ENCODE measurements at regions not wholly inside any gene's neighbourhood (a gene's known extent, or its start where the extent isn't known, plus 50 kb on each side); places are given as distances from the start of the nearest gene placed in this dataset.

DNA sequence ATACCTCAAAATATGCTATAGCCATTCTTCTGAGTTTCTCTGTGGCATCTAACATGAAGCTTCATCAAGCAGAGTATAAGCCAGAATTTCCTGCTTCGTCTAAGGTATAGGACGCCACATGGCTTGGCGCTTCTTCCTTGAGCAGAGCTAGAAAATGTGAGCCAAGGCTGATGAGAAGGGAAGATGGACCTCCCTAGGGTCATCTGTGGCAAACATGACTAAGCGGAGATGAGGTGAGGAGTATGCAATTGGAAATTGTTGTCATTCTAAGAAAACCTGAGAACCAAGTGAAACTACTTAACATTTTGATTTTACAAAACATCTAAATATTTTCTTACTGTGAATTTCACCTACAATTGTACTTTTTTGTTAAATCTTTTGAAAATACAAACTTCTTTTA is 466.5 kb downstream of the PSAT1 start:
- DNase-seq = no peak

DNA sequence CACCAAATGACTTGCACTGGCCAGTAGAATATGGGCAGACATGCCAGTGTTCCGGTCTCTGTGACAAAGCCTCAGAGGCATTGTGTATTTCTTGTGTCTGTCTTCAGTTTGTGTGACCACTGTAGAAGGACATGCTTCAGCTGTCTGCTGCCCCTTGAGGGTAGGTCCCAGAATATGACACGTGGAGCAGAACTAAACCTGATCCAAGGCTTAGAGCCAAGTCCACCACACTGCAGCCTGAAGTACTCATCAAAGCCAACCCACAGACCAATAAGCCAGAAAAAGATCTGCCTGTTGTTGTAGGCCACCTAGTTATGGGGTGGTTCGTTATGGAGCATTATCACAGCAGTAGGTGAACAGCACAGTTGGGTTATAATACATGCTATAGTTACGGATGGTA is 468.9 kb downstream of the PSAT1 start:
- no peak for DNase-seq

DNA sequence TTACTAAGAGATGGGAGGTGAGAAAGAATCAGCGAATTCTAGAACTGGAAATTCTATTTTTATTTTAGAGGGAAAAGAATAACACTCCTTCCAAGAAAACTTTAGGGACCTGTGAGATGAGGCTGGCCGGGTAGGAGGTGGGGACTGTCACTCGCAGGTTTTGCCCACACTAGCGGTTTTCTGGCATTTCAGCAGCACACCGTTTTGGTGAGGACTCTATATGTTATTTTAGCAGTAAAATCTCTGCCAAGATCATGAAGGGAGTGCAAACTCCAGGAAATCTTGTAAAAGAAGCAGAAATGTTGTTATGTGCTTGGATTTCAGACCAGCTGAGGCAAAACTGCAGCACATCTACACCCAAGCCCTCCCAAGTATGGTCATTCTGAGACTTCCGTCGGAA is 470.6 kb downstream of the PSAT1 start:
- DNase-seq = no peak

DNA sequence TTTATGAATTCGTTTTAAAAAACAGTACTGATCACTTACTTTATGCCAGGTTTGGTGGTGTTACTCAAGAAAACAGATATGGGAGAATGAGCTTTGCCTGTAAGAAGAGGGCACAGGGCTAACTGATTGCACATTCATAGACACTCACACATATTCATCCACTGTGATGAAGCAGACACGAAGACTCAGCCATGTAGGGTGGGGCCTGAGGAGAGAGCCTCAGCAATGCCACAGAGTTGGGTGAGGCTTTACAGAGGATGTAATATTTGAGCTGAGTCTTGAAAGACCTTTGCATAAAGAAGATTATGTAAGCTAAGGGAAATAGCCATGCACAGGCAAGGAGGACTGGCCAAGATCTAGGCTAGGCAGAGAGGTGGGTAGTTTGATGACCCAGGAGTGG is 472.8 kb downstream of the PSAT1 start:
- no peak for DNase-seq

GRCh38 chr9:78775211-78775610 is 478.3 kb downstream of the PSAT1 start:
- DNase-seq = no peak

DNA sequence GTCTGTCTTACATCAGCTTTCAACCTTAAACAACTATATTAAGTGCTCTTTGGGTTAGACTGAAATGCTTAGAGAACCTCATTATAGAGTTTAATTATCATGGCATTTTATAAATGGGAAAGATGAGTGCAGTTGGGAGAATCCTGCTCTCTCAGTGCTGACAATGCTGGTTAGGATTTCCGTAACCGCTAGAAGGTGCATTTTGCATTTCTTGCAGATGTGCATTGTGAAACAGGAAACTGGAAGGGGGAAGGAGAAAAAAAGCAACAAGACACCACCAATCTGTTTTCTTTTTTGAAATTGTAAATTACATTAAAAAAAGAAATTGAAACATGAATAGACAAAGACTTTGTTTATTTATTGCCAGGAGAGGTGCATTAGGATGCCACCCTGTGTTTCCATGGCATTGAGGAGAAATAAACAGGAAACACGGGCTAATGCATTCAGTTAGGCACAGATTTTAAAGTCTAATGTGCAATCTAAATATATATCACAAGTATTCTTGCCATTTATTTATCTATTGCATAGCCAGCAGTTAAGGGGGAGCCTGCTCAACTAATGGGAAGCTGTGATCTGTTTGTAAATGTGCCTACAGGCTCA is 478.9 kb downstream of the PSAT1 start:
- DNase-seq = no peak

- no peak for DNase-seq
Observed at GRCh38 chr9:78777747-78778146, 480.8 kb downstream of the PSAT1 start.

- no peak for DNase-seq
Observed at GRCh38 chr9:78778318-78778717, 481.4 kb downstream of the PSAT1 start.

- no peak for DNase-seq
Observed at GRCh38 chr9:78778861-78779374, 482.0 kb downstream of the PSAT1 start.

GRCh38 chr9:78781681-78782080 is 484.8 kb downstream of the PSAT1 start:
- DNase-seq = no peak

DNA sequence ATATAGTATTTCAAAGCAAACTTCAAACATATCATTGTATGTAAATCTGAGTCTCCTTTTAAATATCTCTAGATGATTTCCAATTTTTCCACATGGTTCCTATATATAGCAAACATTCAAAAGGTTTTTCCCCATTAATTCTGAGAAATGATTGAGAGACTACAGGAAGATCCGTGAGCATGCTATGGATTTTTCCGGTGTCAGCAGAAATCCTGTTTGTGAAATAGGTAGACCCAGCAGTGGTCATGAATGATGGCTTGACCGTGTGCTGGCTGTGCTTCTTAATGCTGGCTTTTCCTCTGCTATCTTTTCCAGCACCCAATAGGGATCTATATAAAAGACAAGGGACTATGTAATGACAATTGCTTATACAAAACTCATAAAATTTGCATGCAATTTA is 485.3 kb downstream of the PSAT1 start:
- DNase-seq = no peak

- no peak for DNase-seq
Observed at GRCh38 chr9:78782858-78783257, 485.9 kb downstream of the PSAT1 start.

- no peak for DNase-seq
Observed at GRCh38 chr9:78783743-78784142, 486.8 kb downstream of the PSAT1 start.

- DNase-seq = no peak
Observed at GRCh38 chr9:78786794-78787193, 489.9 kb downstream of the PSAT1 start.

- no peak for DNase-seq
Observed at GRCh38 chr9:78788101-78788500, 491.2 kb downstream of the PSAT1 start.

- no peak for DNase-seq
Observed at GRCh38 chr9:78791779-78792178, 494.9 kb downstream of the PSAT1 start.

DNA sequence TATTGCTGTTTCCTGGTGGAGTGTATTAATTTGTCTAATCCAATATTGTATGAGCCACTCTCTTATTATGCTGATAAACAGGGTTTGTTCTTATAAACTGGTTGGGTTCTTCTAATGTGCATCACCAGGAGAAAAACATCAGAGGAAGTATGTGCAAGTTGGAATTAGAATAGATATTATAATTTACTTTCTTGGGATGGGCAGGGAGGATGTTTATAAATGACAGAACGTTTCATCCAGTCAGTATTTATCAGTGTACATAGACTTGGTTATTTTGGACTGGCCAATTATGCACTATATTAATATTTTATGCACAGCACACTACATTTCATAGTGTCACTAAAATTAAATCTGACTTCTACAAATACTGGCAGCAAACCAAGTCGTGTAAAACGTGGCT is 495.8 kb downstream of the PSAT1 start:
- DNase-seq = no peak

GRCh38 chr9:78805771-78806170 is 508.8 kb downstream of the PSAT1 start:
- DNase-seq = no peak

DNA sequence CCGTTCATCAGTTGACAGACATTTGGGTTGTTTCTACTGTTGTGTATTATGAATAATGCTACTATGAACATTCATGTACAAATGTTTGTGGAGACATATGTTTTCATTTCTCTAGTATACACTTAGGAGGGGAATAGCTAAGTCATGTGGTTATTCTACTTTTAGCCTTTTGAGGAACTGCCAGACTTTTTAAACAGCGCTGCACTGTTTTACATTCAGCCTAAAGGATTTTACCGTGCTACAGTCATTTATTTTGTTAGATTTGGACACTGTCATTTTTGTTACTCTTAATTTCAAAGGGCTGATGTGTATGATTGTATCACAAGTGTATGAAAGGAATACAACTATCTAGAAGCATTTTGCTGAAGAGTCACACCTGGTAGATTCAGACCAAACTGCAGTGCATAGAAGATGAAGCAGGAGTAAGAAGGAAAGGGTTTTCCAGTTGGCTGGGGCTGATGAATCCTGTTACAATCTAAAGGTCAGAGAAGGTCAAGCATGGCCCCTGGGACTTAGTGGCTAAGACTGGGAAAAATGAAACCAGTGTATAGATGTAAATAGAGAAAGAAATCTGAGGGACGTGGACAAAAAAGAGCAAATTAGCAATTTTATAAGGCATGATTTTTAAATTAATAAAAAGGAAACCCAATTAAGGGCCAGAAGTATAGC is 509.7 kb downstream of the PSAT1 start:
- no peak for DNase-seq

- DNase-seq = no peak
Observed at GRCh38 chr9:78807286-78807685, 510.4 kb downstream of the PSAT1 start.

GRCh38 chr9:78808048-78808447 is 511.1 kb downstream of the PSAT1 start:
- DNase-seq = no peak

DNA sequence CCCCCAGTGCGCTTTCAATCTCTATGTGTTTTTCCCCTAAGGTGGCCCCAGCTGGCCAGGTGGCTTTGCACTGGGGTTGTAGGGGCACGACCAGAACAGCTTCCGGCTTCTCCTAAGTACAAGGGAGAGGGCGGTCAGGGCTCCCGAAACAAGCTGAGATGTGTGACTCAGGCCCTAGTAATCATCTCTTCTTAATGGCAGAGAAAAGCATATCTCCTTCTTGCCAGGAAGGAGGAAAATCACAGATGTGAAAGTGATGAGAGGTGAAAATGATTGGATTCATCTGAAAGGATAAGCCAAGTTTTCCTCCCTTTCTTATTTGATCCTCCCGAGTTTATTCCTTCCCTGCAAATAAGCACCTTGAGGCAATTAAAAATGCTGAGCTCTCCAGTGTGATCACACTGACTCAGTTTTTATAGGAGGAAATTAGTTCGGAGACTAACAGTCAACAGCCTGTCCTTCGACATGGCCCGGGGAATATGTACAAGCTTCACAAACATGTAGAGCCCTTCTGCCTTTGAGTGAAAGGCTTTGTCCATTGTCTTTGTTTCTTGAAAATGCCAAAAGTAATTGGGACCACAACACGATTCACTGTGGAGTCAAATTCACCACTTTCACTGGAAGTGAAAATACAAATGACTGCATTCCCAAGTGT is 514.8 kb downstream of the PSAT1 start:
- no peak for DNase-seq

GRCh38 chr9:78812665-78813064 is 515.7 kb downstream of the PSAT1 start:
- no peak for DNase-seq

DNA sequence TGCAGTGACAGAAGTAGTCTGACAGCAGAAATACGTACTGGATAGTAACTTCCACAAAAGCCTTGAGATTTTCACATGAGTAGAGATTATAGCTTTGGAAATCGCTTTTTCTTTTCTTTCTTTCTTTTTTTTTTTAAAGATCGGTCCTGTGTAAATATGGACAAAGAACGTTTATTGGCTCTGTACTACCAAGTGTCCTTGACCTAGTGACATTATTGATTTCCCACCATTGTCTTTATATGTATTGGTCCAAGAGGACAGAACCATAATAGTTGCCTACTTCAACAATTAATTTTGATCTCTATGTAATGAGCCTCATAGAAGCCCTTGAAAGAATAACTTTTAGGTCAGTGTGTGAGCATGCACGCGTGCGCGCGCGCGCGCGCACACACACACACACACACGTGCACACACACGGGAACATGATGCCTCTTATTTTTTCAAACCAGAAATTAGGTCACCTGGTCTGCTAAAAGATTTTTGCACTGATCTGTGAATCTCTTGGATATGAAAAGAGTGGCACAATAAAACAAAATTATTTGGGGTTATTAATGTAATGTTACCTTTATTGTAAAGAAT is 516.8 kb downstream of the PSAT1 start:
- no peak for DNase-seq
